ENCODE measurements at regions not wholly inside any gene's neighbourhood (a gene's known extent, or its start where the extent isn't known, plus 50 kb on each side); places are given as distances from the start of the nearest gene placed in this dataset.

GRCh38 chr2:16774980-16775898 lies 109.6 kb upstream of the CYRIA start:
- Histone ChIP-seq H3K4me3 (ENCODE audit: low read depth, low read length) (no peak overlapping the region), H3K36me3 (ENCODE audit: control insufficient read depth, insufficient read depth, low read length) (no peaks in the 10 kb centered on the region), H3K9me3 (ENCODE audit: control insufficient read depth, low read length) (no peaks in the 10 kb centered on the region), H3K79me2 (no peaks in the 10 kb centered on the region), H3K27me3 (ENCODE audit: control insufficient read depth, insufficient read depth, low read length) (no peaks in the 10 kb centered on the region), H3K4me1 (no peaks in the 10 kb centered on the region), H2AFZ (no peak overlapping the region), H3K27ac (no peak overlapping the region), H3K9ac (no peak overlapping the region), H3K4me2 (ENCODE audit: low read length) (no peak overlapping the region)
- no peak for TF ChIP-seq CTCF (IDR thresholded peaks at IDR 0.05)

GRCh38 chr2:16774091-16774490 lies 108.5 kb upstream of the CYRIA start:
- no peaks in the 10 kb centered on the region for H3K79me2 ChIP-seq
- H3K4me1 ChIP-seq: no peaks in the 10 kb centered on the region
- no peaks in the 10 kb centered on the region for H3K9me3 ChIP-seq (ENCODE audit: control insufficient read depth, low read length)
- no peak overlapping the region for H3K4me3 ChIP-seq (ENCODE audit: low read depth, low read length)
- no peak overlapping the region for H2AFZ ChIP-seq
- no peaks in the 10 kb centered on the region for H3K36me3 ChIP-seq (ENCODE audit: control insufficient read depth, insufficient read depth, low read length)
- no peak overlapping the region for H3K27ac ChIP-seq
- TF ChIP-seq CTCF (IDR thresholded peaks at IDR 0.05): no peak
- no peak overlapping the region for H3K4me2 ChIP-seq (ENCODE audit: low read length)
- H3K9ac ChIP-seq: no peak overlapping the region
- H3K27me3 ChIP-seq (ENCODE audit: control insufficient read depth, insufficient read depth, low read length): no peaks in the 10 kb centered on the region

GRCh38 chr2:16773080-16773713 lies 107.6 kb upstream of the CYRIA start:
- no peak overlapping the region for H3K4me3 ChIP-seq (ENCODE audit: low read depth, low read length)
- H3K27me3 ChIP-seq (ENCODE audit: control insufficient read depth, insufficient read depth, low read length): no peaks in the 10 kb centered on the region
- TF ChIP-seq CTCF (IDR thresholded peaks at IDR 0.05): peak; percentile 45
- no peak overlapping the region for H2AFZ ChIP-seq
- H3K9me3 ChIP-seq (ENCODE audit: control insufficient read depth, low read length): no peaks in the 10 kb centered on the region
- H3K4me2 ChIP-seq (ENCODE audit: low read length): no peak overlapping the region
- H3K4me1 ChIP-seq: no peaks in the 10 kb centered on the region
- H3K27ac ChIP-seq: no peak overlapping the region
- H3K79me2 ChIP-seq: no peaks in the 10 kb centered on the region
- H3K9ac ChIP-seq: no peak overlapping the region
- H3K36me3 ChIP-seq (ENCODE audit: control insufficient read depth, insufficient read depth, low read length): no peaks in the 10 kb centered on the region

GRCh38 chr2:16767789-16768476 lies 102.3 kb upstream of the CYRIA start:
- Histone ChIP-seq H3K4me3 (ENCODE audit: low read depth, low read length) (no peak overlapping the region), H3K27ac (no peak overlapping the region), H3K36me3 (ENCODE audit: control insufficient read depth, insufficient read depth, low read length) (no peaks in the 10 kb centered on the region), H3K9ac (no peak overlapping the region), H3K79me2 (no peaks in the 10 kb centered on the region), H2AFZ (no peak overlapping the region), H3K9me3 (ENCODE audit: control insufficient read depth, low read length) (no peaks in the 10 kb centered on the region), H3K4me2 (ENCODE audit: low read length) (no peak overlapping the region), H3K4me1 (no peaks in the 10 kb centered on the region), H3K27me3 (ENCODE audit: control insufficient read depth, insufficient read depth, low read length) (no peaks in the 10 kb centered on the region)
- no peak for TF ChIP-seq CTCF (IDR thresholded peaks at IDR 0.05)

Data from parathyroid adenoma (tissue), 2 donors.